ENCODE measurements at regions not wholly inside any gene's neighbourhood (a gene's known extent, or its start where the extent isn't known, plus 50 kb on each side); places are given as distances from the start of the nearest gene placed in this dataset.

DNA sequence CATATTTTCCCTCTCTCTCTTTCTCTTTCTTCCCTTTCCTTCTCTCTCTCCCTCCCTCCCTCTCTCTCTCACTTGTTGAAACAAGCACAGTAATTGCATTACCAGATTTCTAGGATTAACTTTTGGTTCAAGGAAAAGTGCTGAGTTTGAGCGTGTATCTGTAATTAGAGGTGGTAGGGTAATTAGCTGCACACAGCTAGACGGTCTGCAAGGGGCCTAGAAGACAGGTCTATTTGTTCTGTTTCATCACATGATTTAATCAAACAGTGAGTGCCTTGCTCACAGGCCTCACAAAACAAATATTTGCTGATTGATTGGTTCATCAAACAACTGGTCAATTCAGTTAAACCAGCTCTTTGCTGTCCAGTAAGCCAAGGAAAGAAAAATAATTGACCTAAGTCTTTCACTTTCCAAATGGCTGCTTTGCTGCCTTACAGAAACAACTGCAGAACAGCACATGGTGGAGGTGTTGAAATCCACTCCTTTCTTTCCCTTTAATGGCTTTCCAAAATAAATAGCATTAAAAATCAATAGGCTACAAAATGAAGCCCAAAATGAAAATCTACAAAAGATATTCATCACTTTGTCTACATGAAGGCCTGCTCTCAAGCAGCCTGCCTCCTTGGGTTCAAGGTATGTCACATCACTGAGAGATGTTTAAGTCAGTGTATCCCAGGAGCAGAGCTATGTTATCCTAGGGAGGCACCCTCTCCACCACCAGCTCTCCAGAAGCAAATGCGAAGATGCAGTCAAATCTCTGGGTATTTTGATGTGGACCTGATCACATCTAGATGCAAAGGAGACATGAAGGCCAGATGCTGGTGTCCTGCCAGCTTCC lies 264.4 kb upstream of the SIX2 start:
- Mint-ChIP-seq H3K9me3 (no peaks in the 10 kb centered on the region), H3K4me1 (ENCODE audit: low read depth) (no peaks in the 10 kb centered on the region), H3K27me3 (peaks cover 12% of the 10 kb centered on the region), H3K36me3 (ENCODE audit: low read depth) (no peaks in the 10 kb centered on the region), H3K4me3 (no peak overlapping the region), H3K27ac (no peak overlapping the region)
- DNase-seq, result no peak

DNA sequence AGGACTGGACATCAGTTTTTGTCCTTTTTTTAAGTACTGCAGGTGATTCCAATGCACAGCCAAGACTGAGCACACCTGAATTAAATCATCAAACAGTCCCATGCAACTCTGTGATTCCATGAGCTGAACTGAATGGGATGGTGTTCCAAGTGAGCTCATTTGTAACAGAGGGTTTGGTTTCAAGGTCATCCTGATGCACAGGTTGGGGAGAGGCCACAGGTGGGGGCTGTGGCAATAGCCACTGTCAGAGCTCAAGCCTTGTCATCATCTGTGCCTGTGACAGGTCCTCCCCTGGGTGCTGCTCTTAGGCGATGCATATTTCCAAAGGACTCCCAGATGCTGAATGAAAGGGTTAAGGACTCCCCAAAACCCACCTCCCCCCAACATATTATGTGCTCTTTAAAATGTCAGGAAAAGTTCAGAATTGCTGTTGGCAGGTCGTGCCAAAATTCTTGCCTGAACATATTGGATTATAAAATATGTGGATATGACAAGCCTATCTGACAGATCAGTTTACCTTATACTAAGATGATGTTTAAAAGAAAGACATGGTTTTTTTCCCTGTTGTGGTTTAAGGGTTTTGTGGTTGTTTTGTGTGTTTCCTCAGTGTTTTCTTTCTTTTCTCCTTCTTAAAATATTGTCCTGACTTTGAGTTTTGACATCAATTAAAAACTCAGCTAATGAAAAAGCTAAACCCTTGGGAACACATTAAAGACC lies 263.5 kb upstream of the SIX2 start:
- H3K4me3 Mint-ChIP-seq, result no peak overlapping the region
- DNase-seq, result no peak
- H3K27me3 Mint-ChIP-seq, result peaks cover 21% of the 10 kb centered on the region
- no peaks in the 10 kb centered on the region for H3K36me3 Mint-ChIP-seq (ENCODE audit: low read depth)
- H3K27ac Mint-ChIP-seq, result no peak overlapping the region
- no peaks in the 10 kb centered on the region for H3K9me3 Mint-ChIP-seq
- H3K4me1 Mint-ChIP-seq (ENCODE audit: low read depth), result no peaks in the 10 kb centered on the region

DNA sequence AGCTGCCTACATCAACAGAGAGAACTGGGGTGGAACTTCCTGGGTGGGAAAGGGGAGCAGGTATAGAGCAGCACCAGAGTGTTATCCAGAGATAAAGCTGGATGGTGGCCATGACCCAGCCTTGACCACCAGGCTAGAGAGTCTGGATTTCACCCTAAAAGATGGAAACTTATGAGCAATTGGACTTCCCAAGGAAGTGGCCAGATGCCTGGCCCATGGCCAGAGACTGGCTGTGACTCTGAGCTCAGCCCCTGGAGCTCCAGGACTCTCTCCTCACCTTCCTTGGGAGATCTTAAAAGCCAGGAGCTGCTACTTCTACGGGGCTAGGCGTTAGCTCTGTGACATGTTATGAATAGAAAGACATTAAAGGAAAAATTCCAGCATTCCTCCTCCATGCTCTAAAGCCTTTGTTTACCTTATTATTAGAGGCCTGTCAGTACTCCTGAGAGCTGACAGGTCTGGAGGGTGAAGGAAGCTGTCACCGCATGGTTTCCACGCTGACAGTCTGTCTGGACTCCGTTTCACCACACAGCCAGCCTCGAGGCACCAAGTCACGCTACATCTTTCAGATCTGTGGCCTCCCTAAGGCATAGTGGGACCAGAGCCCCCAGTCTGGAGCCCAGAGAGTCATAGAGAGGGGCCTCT lies 260.0 kb upstream of the SIX2 start:
- no peak for DNase-seq
- H3K27ac Mint-ChIP-seq, result no peak overlapping the region

DNA sequence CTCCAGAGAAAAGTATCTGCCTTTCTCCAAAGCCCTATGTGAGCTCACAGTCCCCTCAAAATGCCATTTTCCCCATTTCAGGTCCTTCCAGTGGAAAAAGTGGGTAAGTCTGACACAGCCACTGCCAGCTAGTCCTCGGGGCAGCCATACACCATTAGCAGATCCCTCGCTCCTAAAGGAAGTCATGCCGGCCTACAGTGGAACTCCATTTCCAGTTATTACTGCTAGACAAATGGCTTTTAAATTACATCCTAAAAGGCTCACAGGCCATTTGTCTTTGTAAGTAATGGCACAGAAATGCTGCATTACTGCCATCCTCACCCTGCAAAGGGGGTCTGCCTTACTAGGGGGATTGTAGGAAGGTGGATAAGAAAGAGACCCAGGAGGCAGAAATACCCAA lies 259.4 kb upstream of the SIX2 start:
- H3K27ac Mint-ChIP-seq, result no peak overlapping the region
- H3K9me3 Mint-ChIP-seq, result no peaks in the 10 kb centered on the region
- H3K4me3 Mint-ChIP-seq, result no peak overlapping the region
- H3K27me3 Mint-ChIP-seq, result peaks cover 44% of the 10 kb centered on the region
- H3K4me1 Mint-ChIP-seq (ENCODE audit: low read depth), result peaks cover 2% of the 10 kb centered on the region
- no peaks in the 10 kb centered on the region for H3K36me3 Mint-ChIP-seq (ENCODE audit: low read depth)
- DNase-seq, result no peak

More for the DNA sequence above, 260.0 kb upstream of the SIX2 start:
- H3K36me3 Mint-ChIP-seq (ENCODE audit: low read depth), result no peaks in the 10 kb centered on the region
- H3K4me3 Mint-ChIP-seq, result no peak overlapping the region
- H3K9me3 Mint-ChIP-seq, result no peaks in the 10 kb centered on the region
- peaks cover 2% of the 10 kb centered on the region for H3K4me1 Mint-ChIP-seq (ENCODE audit: low read depth)
- peaks cover 39% of the 10 kb centered on the region for H3K27me3 Mint-ChIP-seq

DNA sequence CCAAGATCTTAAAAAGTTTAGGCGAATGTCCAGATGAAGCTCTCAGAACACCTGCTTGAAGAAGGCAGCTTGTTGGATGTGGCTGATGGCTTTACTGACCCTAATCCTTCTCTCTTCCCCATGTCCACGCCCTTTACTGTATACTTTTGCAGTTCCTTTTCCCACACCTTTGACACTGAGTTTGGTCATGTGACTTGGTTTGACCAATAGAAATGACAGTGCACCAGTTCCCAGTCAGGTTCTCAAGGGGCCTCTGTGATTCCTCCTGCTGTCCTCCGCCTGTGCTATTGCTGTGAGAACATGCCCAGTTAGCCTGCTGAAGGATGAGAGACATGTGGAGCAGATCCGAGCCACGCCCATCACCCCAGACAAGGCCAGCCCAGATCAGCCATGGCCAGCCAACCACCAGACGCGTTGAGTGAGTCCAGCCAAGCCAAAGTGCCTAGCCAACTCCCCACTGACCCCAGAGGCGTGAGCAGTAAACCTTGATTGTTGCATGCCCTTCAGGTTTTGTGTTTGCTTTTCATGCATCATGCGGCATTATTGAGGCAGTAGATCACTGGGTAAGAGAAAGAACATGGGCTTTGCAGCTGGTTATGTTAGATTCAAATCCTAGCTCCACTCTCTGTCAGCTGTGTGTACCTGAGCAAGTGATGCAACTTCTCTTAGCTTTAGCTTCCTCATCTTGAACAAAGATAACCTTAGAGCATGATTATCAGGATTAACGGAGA lies 258.0 kb upstream of the SIX2 start:
- H3K27me3 Mint-ChIP-seq, result peaks cover 57% of the 10 kb centered on the region
- H3K27ac Mint-ChIP-seq, result no peak overlapping the region
- no peak overlapping the region for H3K4me3 Mint-ChIP-seq
- no peak for DNase-seq
- peaks cover 5% of the 10 kb centered on the region for H3K4me1 Mint-ChIP-seq (ENCODE audit: low read depth)
- no peaks in the 10 kb centered on the region for H3K9me3 Mint-ChIP-seq
- H3K36me3 Mint-ChIP-seq (ENCODE audit: low read depth), result no peaks in the 10 kb centered on the region

DNA sequence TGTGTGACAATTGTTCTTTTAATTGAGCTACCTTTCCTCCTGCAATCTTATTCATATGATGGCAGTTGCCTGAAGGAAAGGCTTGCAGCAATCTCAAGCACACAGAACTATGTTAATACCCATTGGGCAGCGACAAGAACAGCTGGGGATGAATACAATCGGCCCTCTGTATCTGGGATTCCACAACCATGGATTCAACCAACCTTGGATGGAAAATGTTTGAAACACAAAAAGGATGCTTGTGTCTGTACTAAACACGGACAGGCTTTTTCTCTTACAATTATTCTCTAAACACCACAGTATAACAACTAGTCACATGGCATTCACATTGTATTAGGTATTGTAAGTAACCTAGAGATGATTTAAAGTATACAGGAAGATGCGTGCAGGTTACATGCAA lies 256.1 kb upstream of the SIX2 start:
- Mint-ChIP-seq H3K4me1 (ENCODE audit: low read depth) (peaks cover 5% of the 10 kb centered on the region), H3K27ac (no peak overlapping the region), H3K27me3 (peaks cover 60% of the 10 kb centered on the region), H3K36me3 (ENCODE audit: low read depth) (no peaks in the 10 kb centered on the region), H3K4me3 (no peak overlapping the region), H3K9me3 (no peaks in the 10 kb centered on the region)
- DNase-seq, result no peak

DNA sequence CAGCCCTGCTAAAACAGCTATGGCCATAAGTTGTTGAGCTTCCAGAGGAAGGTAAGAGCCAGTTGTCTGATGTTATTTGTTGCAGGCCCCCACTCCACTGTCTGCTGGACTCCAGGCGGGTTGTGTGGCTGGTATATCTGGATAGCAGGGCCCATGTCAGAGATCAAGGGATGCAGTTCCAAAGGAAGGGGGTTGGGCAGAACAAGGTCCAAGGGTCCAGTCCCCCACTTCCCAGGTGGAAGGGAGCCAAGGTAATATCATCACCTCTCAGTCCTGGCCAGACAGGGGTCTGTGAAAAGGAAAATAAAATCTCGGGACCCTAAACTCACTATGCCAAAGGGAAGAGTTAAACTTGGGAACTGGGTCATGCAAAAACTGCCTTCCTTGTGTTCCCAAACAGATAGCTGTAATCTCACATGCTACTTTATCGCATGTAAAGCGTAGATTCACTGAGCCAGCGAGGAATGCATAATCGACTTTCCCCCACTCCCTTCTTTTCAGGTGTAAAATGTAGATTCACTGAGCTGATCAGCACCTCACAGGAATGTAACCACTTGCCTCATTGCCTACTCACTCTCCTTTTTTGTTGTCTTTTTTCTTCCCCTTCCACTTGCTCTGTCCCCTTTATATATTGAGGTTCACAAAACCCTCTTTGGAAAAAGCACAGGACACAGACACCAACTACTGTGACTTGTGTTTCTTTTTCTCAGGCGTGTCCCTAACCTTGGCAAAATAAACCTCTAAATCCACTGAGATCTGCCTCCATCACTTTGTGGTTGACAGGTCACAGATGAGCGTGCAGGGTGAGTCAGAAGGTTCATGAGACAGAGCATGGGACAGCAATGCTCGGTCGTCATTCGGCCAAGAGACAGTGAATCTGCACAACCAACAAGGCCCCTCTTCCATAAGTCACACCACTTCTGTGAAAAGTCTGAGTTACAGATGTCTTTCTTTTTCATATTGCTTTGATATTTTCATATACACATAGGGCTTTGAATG lies 255.3 kb upstream of the SIX2 start:
- no peaks in the 10 kb centered on the region for H3K36me3 Mint-ChIP-seq (ENCODE audit: low read depth)
- no peak overlapping the region for H3K4me3 Mint-ChIP-seq
- H3K27me3 Mint-ChIP-seq, result peaks cover 52% of the 10 kb centered on the region
- no peaks in the 10 kb centered on the region for H3K9me3 Mint-ChIP-seq
- H3K4me1 Mint-ChIP-seq (ENCODE audit: low read depth), result peaks cover 5% of the 10 kb centered on the region
- no peak overlapping the region for H3K27ac Mint-ChIP-seq
- DNase-seq, result no peak

DNA sequence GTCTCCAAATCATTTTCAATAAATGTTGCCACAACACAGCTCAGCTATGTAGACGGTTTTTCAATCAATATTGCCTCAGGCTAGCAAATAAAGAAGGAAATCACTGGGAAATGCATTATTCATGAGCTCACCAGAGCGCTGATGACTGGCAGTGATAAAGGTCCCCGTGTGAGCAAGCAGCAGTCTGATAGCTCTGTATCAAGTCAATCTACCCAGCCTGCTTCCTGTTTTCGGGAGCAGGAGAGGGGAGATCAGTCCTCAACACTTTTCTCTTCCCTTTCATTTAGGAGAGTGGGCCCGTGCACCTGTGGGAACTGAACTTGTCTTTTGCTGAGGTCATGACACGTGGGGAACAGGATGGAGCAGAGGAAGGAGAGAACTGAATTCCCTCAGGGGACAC lies 253.9 kb upstream of the SIX2 start:
- Mint-ChIP-seq H3K27ac (no peak overlapping the region), H3K4me3 (no peak overlapping the region), H3K36me3 (ENCODE audit: low read depth) (no peaks in the 10 kb centered on the region), H3K4me1 (ENCODE audit: low read depth) (peaks cover 5% of the 10 kb centered on the region), H3K27me3 (peaks cover 44% of the 10 kb centered on the region), H3K9me3 (no peaks in the 10 kb centered on the region)
- no peak for DNase-seq

DNA sequence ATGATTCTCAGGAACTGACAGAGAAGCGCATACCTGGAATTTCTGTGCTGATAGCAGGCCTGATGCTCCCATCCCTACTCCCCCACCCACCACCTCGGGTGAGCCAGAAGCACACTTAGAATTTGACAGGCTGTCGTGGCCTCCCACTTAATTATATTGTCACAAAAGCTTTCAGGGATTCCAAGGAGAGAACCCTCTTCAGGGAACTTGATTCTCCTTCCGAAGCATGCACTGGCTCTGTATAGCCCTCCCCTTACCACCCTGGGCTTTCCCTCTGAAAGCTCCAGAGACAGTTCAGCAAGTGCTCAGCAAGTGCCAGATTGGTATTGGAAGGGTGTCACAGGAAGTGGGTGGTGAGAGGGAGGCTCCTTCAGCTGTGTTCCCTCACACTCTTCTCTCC lies 252.5 kb upstream of the SIX2 start:
- peaks cover 5% of the 10 kb centered on the region for H3K4me1 Mint-ChIP-seq (ENCODE audit: low read depth)
- no peak overlapping the region for H3K4me3 Mint-ChIP-seq
- DNase-seq, result no peak
- peaks cover 32% of the 10 kb centered on the region for H3K27me3 Mint-ChIP-seq
- H3K27ac Mint-ChIP-seq, result no peak overlapping the region
- no peaks in the 10 kb centered on the region for H3K36me3 Mint-ChIP-seq (ENCODE audit: low read depth)
- H3K9me3 Mint-ChIP-seq, result no peaks in the 10 kb centered on the region

DNA sequence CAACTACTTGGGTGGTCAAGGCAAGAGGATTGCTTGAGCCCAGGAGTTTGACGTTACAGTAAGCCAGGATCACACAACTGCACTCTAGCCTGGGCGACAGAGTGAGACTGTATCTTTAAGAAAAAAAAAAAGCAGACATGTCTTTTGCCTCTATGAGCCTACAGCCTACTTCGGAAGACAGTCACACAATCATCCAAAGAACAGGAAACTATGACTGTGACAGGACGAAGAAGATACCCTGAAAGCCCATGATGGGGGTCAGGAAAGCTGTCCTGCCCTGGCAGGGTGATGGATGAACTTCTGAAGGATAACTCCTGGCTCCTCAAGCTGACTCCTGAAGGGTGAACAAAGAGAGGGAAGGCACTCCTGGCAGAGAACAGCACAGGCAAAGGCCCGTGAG lies 251.7 kb upstream of the SIX2 start:
- no peak for DNase-seq
- Mint-ChIP-seq H3K4me1 (ENCODE audit: low read depth) (peaks cover 5% of the 10 kb centered on the region), H3K36me3 (ENCODE audit: low read depth) (no peaks in the 10 kb centered on the region), H3K27ac (no peak overlapping the region), H3K9me3 (no peaks in the 10 kb centered on the region), H3K27me3 (peaks cover 32% of the 10 kb centered on the region), H3K4me3 (no peak overlapping the region)

DNA sequence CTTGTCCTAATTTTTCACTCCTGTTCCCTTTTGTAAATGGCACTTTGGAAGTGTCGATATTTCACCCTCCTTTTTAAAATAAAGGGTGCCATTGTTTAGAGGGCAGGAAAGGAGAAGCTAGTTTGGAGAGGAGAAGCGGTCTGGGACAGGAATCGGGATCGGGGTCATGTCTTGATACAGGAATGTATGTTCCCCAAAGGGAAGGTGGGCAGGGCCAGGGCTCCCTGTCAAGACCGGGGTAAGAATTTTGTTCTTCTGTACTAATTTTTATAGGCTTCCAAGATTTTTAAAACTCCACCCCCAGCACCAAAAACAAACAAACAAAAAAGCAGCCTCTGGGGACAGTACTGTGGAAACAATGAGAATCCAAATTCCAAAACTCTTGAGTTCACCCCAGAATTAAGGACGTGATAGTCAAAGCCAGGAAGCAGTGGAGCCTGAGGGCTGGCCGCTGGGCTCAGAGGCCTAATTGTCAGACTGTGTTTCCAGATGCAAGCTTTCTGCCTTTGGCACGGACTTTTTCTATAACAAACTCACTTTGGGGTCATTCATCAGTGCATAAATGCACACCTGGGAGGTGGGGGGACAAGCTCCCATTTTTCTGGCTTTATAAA lies 250.4 kb upstream of the SIX2 start:
- no peak for DNase-seq
- H3K4me3 Mint-ChIP-seq, result no peak overlapping the region
- H3K27ac Mint-ChIP-seq, result no peak overlapping the region
- H3K27me3 Mint-ChIP-seq, result peaks cover 25% of the 10 kb centered on the region
- no peaks in the 10 kb centered on the region for H3K36me3 Mint-ChIP-seq (ENCODE audit: low read depth)
- peaks cover 4% of the 10 kb centered on the region for H3K4me1 Mint-ChIP-seq (ENCODE audit: low read depth)
- no peaks in the 10 kb centered on the region for H3K9me3 Mint-ChIP-seq

DNA sequence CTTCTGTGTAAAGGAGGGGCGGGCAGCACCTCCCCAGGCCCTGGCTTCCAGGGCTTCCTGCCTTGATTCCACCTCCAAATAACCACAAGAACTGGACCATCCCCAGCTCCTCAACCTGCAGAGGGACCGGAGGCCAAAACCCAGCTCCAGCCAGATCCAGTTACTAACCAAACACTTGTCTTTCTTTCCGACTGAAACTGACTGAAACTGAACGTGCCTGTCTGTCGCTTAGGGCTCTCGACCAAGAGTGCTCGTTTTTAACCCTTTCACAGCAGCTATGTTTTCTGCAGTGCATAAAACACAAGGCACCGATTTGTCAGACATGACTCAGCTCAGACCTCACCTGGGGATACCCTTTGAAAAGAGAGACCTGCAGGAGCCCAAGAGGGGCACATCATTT lies 249.9 kb upstream of the SIX2 start:
- Mint-ChIP-seq H3K4me3 (no peak overlapping the region), H3K4me1 (ENCODE audit: low read depth) (peaks cover 4% of the 10 kb centered on the region), H3K27ac (no peak overlapping the region), H3K27me3 (peaks cover 21% of the 10 kb centered on the region), H3K36me3 (ENCODE audit: low read depth) (no peaks in the 10 kb centered on the region), H3K9me3 (no peaks in the 10 kb centered on the region)
- no peak for DNase-seq

DNA sequence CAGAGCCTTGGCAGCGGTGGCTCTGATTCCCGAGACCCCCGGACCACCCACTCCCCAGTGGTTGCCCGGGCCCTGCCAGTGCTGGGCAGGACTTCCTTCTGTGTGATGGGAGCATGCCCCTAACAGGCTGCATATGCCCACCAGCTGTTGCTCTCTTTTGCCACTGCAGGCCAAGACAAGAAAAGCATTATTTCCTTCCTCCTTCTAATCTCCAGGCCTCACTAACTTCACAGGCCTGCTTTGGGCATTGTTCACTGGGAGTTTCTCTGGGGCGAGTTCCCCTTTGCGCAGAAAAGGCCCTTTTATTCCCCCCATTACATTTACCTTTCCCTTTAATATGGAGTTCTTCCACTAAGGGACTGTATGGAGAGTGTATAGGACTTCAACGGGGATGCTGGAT lies 249.1 kb upstream of the SIX2 start:
- DNase-seq, result no peak
- Mint-ChIP-seq H3K27me3 (peaks cover 13% of the 10 kb centered on the region), H3K27ac (no peak overlapping the region), H3K36me3 (ENCODE audit: low read depth) (no peaks in the 10 kb centered on the region), H3K9me3 (no peaks in the 10 kb centered on the region), H3K4me1 (ENCODE audit: low read depth) (peaks cover 4% of the 10 kb centered on the region), H3K4me3 (no peak overlapping the region)

All from activated T-cell treated with anti-CD3 and anti-CD28 coated beads, Interleukin-2, amount 50 U/mL, for 24 hours (primary cell).